A673 (cell line): ENCODE measurements at regions not wholly inside any gene's neighbourhood (a gene's known extent, or its start where the extent isn't known, plus 50 kb on each side); places are given as distances from the start of the nearest gene placed in this dataset.
A peak's percentile ranks its signal among the peaks of the same experiment; 100 is the strongest.

Experiments used
- BruUV-seq: library from RNA; stranded (reverse); fragments of 400-500 nt; replicated peaks from 2 replicates; lab custom pipeline; 2021; lab: Mats Ljungman, UMichigan
- CTCF ChIA-PET: fragments of 300-600 bp; sonication (Branson Sonifier 250); formaldehyde crosslinking; loops from one replicate; lab custom pipeline; 2022; ENCODE audit warnings: antibody characterized with exemption; lab: Charles Lee
- POLR2A ChIA-PET: fragments of 300-600 bp; sonication (Branson Sonifier 250); formaldehyde crosslinking; loops from one replicate; lab custom pipeline; 2022; ENCODE audit warnings: antibody characterized with exemption; ENCODE audit not compliant: low non-redundant PET; lab: Charles Lee
- DNase-seq: peaks from one replicate; pipeline ENCODE4 v3.0.0-alpha.2; 2015; ENCODE audit warnings: low spot score
- H3K27ac ChIP-seq: fragments of 200-600 bp; sonication (generic); 2 replicates; pipeline ENCODE4 v1.5.1; 2016; ENCODE audit warnings: mixed run types, low read depth, mild to moderate bottlenecking, mixed read lengths, antibody characterized with exemption, low read length; ENCODE audit not compliant: poor library complexity, severe bottlenecking
- H3K27me3 ChIP-seq: fragments of 200-600 bp; sonication (generic); replicated peaks from 2 replicates; pipeline ENCODE4 v1.6.1; 2017; ENCODE audit warnings: mixed run types, low read depth, mild to moderate bottlenecking, mixed read lengths, antibody characterized with exemption, low read length; ENCODE audit not compliant: insufficient read depth, poor library complexity
- H3K36me3 ChIP-seq: fragments of 200-600 bp; sonication (generic); 2 replicates; pipeline ENCODE4 v1.6.1; 2016; ENCODE audit warnings: mixed run types, mild to moderate bottlenecking, mixed read lengths, antibody characterized with exemption, low read length; ENCODE audit not compliant: insufficient read depth, poor library complexity, severe bottlenecking
- H3K4me1 ChIP-seq: fragments of 200-600 bp; sonication (generic); 2 replicates; pipeline ENCODE4 v1.6.1; 2017; ENCODE audit warnings: mixed run types, mild to moderate bottlenecking, mixed read lengths, antibody characterized with exemption, low read length; ENCODE audit not compliant: insufficient read depth, poor library complexity, severe bottlenecking
- H3K4me3 ChIP-seq: fragments of 200-600 bp; sonication (generic); 2 replicates; pipeline ENCODE4 v1.5.1; 2016; ENCODE audit warnings: low read depth, mixed run types, mild to moderate bottlenecking, mixed read lengths, low read length; ENCODE audit not compliant: poor library complexity, severe bottlenecking
- H3K9me3 ChIP-seq: fragments of 200-600 bp; sonication (generic); 2 replicates; pipeline ENCODE4 v1.6.1; 2016; ENCODE audit warnings: mixed run types, low read depth, mild to moderate bottlenecking, mixed read lengths, antibody characterized with exemption, low read length; ENCODE audit not compliant: poor library complexity, severe bottlenecking
- EZH2 ChIP-seq: fragments of 200-600 bp; sonication (generic); IDR thresholded peaks from 2 replicates; pipeline ENCODE4 v1.6.1; 2017; ENCODE audit warnings: borderline replicate concordance, low read depth, mild to moderate bottlenecking, mixed read lengths, antibody characterized with exemption, low read length; ENCODE audit not compliant: poor library complexity, severe bottlenecking
- intact Hi-C: fragments of 100-400 bp; cut with micrococcal nuclease; formaldehyde crosslinking; loops from one replicate; pipeline ENCODE4 v1.10.0; 2022; ENCODE audit not compliant: unreplicated experiment
- TF ChIP-seq, protein P1 (sequence below): fragments of 300-800, 200-600 bp; sonication (generic); conservative IDR thresholded peaks from 2 replicates; pipeline ENCODE4 v1.5.1; 2017; ENCODE audit warnings: low read depth, mild to moderate bottlenecking, antibody characterized with exemption, low read length, moderate library complexity, mixed read lengths

GRCh38 chr12:5220099-5220498 lies 176.4 kb downstream of the KCNA5 start:
- Histone ChIP-seq H3K4me3 (no peak overlapping the region), H3K9me3 (no peaks in the 10 kb centered on the region), H3K36me3 (no peaks in the 10 kb centered on the region), H3K4me1 (no peaks in the 10 kb centered on the region), H3K27ac (no peak overlapping the region), H3K27me3 (peaks cover 6% of the 10 kb centered on the region)
- intact Hi-C loops = no loop called here
- BruUV-seq = no TSS peak
- no peak for DNase-seq
- CTCF ChIA-PET = no interaction called here
- TF ChIP-seq, protein P1, sequence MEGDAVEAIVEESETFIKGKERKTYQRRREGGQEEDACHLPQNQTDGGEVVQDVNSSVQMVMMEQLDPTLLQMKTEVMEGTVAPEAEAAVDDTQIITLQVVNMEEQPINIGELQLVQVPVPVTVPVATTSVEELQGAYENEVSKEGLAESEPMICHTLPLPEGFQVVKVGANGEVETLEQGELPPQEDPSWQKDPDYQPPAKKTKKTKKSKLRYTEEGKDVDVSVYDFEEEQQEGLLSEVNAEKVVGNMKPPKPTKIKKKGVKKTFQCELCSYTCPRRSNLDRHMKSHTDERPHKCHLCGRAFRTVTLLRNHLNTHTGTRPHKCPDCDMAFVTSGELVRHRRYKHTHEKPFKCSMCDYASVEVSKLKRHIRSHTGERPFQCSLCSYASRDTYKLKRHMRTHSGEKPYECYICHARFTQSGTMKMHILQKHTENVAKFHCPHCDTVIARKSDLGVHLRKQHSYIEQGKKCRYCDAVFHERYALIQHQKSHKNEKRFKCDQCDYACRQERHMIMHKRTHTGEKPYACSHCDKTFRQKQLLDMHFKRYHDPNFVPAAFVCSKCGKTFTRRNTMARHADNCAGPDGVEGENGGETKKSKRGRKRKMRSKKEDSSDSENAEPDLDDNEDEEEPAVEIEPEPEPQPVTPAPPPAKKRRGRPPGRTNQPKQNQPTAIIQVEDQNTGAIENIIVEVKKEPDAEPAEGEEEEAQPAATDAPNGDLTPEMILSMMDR = no peak
- TF ChIP-seq EZH2 = no peak
- POLR2A ChIA-PET = no interaction called here

DNA sequence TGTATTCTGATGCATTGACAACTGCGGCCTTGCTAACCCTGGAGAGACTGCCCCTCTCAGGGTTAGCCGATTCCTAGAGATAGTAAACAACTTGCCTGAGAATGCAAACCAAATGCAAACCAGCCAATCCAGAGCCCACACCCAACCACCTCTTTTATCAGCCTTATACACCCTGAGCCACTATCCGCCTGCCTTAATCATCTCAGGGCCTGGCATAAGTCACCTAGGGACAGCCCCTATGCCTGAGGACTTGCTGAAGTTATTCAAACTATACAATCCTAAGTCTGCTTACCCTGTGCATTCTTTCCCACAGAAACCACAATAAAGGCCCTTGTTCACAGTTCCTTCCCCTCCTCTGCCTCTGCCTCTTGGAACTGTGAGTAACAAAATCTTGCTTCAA lies 177.2 kb downstream of the KCNA5 start:
- CTCF ChIA-PET = no interaction called here

DNA sequence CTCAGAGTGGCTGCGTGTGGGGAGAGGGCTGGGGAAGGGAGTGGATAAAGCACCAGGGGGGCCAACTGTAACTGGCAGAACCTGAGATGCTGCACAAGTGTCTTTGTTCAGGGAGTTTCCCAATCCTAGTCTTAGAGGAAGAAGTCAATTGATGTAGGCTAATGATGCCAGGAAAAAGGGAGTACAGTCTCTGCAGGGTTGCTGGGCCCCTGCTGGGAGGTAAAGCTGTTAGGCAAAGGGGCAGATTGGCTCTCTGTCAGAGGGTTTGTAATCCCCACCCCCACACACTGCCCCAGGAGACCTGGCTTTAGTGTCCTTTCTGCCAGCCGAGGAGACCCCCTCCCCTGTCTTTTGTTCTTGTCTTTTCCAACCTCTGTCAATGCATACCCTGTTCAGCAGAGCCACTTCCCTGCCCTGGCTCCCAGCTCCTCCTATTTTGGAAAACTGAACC lies 178.4 kb downstream of the KCNA5 start:
- H3K4me3 ChIP-seq = no peak overlapping the region
- no peak overlapping the region for H3K27ac ChIP-seq
- no peak for TF ChIP-seq EZH2
- TF ChIP-seq, protein P1 = no peak
- no peaks in the 10 kb centered on the region for H3K36me3 ChIP-seq
- ChIA-PET CTCF (no interaction called here), POLR2A (no interaction called here)
- no peaks in the 10 kb centered on the region for H3K9me3 ChIP-seq
- no peaks in the 10 kb centered on the region for H3K4me1 ChIP-seq
- no TSS peak for BruUV-seq
- H3K27me3 ChIP-seq = no peaks in the 10 kb centered on the region
- intact Hi-C loops = no loop called here
- peak; percentile 74 for DNase-seq

More for the DNA sequence above, 177.2 kb downstream of the KCNA5 start:
- Histone ChIP-seq H3K36me3 (no peaks in the 10 kb centered on the region), H3K27ac (no peak overlapping the region), H3K9me3 (no peaks in the 10 kb centered on the region), H3K27me3 (no peaks in the 10 kb centered on the region), H3K4me1 (no peaks in the 10 kb centered on the region), H3K4me3 (no peak overlapping the region)
- TF ChIP-seq, protein P1 = no peak
- TF ChIP-seq EZH2 = no peak
- DNase-seq = no peak
- POLR2A ChIA-PET = no interaction called here
- BruUV-seq = no TSS peak
- intact Hi-C loops = no loop called here
